Adrenal gland (tissue), 9 donors: ENCODE measurements at regions not wholly inside any gene's neighbourhood (a gene's known extent, or its start where the extent isn't known, plus 50 kb on each side); places are given as distances from the start of the nearest gene placed in this dataset.
A peak's percentile ranks its signal among the peaks of the same experiment; 100 is the strongest.

Experiments used
- DNase-seq, 7 donors: peaks; one replicate each; pipeline ENCODE4 v3.0.0-alpha.2; 2019 to 2020
- H3K27ac ChIP-seq, 5 donors: fragments of 200-600 bp; sonication (generic) in 4 of 5; 1 replicate in 3 of 5; 2 replicates in 2 of 5; pipeline versions ENCODE4 v1.5.1 to v1.8.0; 2016 to 2020; ENCODE audit warnings: mild to moderate bottlenecking in 1 of 5
- H3K27me3 ChIP-seq: fragments of 200-600 bp; 2 replicates; pipeline ENCODE4 v1.8.0; 2021
- H3K36me3 ChIP-seq, 2 donors: fragments of 200-600 bp; replicated peaks in 1 of 2; 1 replicate in 1 of 2; 2 replicates in 1 of 2; pipeline versions ENCODE4 v1.5.1 to v1.8.0; 2018 to 2022
- H3K4me1 ChIP-seq, 2 donors: fragments of 200-600 bp; replicated peaks in 1 of 2; 1 replicate in 1 of 2; 2 replicates in 1 of 2; pipeline versions ENCODE4 v1.5.1 to v1.8.0; 2018 to 2021
- H3K4me3 ChIP-seq, 4 donors: fragments of 200-600 bp; sonication (generic) in 3 of 4; one replicate each; pipeline ENCODE4 v1.5.1; 2016 to 2018
- H3K9me3 ChIP-seq, 3 donors: fragments of 200-600 bp; sonication (generic) in 1 of 3; replicated peaks in 1 of 3; 1 replicate in 2 of 3; 2 replicates in 1 of 3; pipeline versions ENCODE4 v1.5.1 to v1.8.0; 2016 to 2021
- CTCF ChIP-seq, 6 experiments: fragments of 450-650 bp in 4 of 6; fragments of 200-600 bp in 2 of 6; sonication (generic) in 1 of 6; IDR thresholded peaks; 1 replicate in 5 of 6; 2 replicates in 1 of 6; pipeline versions ENCODE4 v1.5.1 to v1.8.0; 2016 to 2021; ENCODE audit warnings: antibody characterized with exemption in 6 of 6, mild to moderate bottlenecking in 2 of 6, moderate library complexity in 1 of 6
- POLR2A ChIP-seq, 2 donors: fragments of 450-650 bp; IDR thresholded peaks; one replicate each; pipeline ENCODE4 v1.6.1; 2017; ENCODE audit warnings: antibody characterized with exemption in 2 of 2, mild to moderate bottlenecking in 2 of 2, moderate library complexity in 1 of 2
- WGBS, 4 donors: extraction: QIAGEN DNeasy Blood & Tissue Kit in 2 of 4; methylation state at CpG; one replicate each; pipeline versions ENCODE4 v1.1.5 to v1.1.7; 2013 to 2017; 5-methylcytosine and 5-hydroxymethylcytosine counted together
- intact Hi-C, 2 donors: fragments of 100-400 bp; cut with DNase I; formaldehyde crosslinking; loops; one replicate each; pipeline versions ENCODE4 v1.14.1 to v1.15.0; 2022 to 2023
- donor health status: healthy with polysubstance abuse.
- donor health status: Bipolar disorder and iron deficiency.
- donor health status: DM: yes; HTN: yes; CAD: no.
- donor health status: DM: no; HTN: no; CAD: no.
- donor health status: DM: no; HTN: no; CAD: no.

- Histone ChIP-seq H3K4me3 (no peak overlapping the region), H3K27me3 (no peaks in the 10 kb centered on the region), H3K27ac (no peak overlapping the region), H3K9me3 (no peaks in the 10 kb centered on the region), H3K4me1 (peaks cover 18 to 25% of the 10 kb centered on the region in 2 donors), H3K36me3 (no peaks in the 10 kb centered on the region)
- intact Hi-C loops, result no loop called here
- WGBS, 4 donors, result 95 to 99% (median 97%) methylated on average over 8 of the region's 8 CpGs
- DNase-seq, result no peak
- no peak for TF ChIP-seq CTCF (IDR thresholded peaks at IDR 0.05)
- TF ChIP-seq POLR2A (IDR thresholded peaks at IDR 0.05), result no peak
Measured at GRCh38 chr9:121563425-121563824, 63.8 kb upstream of the GGTA1 start.

- Histone ChIP-seq H3K4me1 (peaks cover 18 to 25% of the 10 kb centered on the region in 2 donors), H3K36me3 (no peaks in the 10 kb centered on the region), H3K27me3 (no peaks in the 10 kb centered on the region), H3K27ac (no peak overlapping the region), H3K9me3 (no peaks in the 10 kb centered on the region), H3K4me3 (no peak overlapping the region)
- DNase-seq, result no peak
- intact Hi-C loops, result no loop called here
- TF ChIP-seq POLR2A (IDR thresholded peaks at IDR 0.05), result no peak
- TF ChIP-seq CTCF (IDR thresholded peaks at IDR 0.05), result no peak
- 92 to 97% (median 93%) methylated on average over 7 of the region's 7 CpGs for WGBS, 4 donors
Measured at GRCh38 chr9:121563881-121564460, 64.3 kb upstream of the GGTA1 start.

- intact Hi-C loops, result no loop called here
Measured at GRCh38 chr9:121564504-121565260, 65.0 kb upstream of the GGTA1 start.

More at GRCh38 chr9:121564504-121565260, 65.0 kb upstream of the GGTA1 start:
- H3K36me3 ChIP-seq, result no peaks in the 10 kb centered on the region
- WGBS, 4 donors, result 80 to 91% (median 88%) methylated on average over 7 to 11 of the region's 11 CpGs
- H3K27me3 ChIP-seq, result no peaks in the 10 kb centered on the region
- peaks cover 21 to 28% of the 10 kb centered on the region in 2 donors for H3K4me1 ChIP-seq
- H3K9me3 ChIP-seq, result no peaks in the 10 kb centered on the region
- peak in 2 of 7 donors; percentile 30 to 45 for DNase-seq
- H3K4me3 ChIP-seq, result no peak overlapping the region
- no peak overlapping the region for H3K27ac ChIP-seq
- TF ChIP-seq CTCF (IDR thresholded peaks at IDR 0.05) (no peak), POLR2A (IDR thresholded peaks at IDR 0.05) (no peak)
